ENCODE measurements at regions not wholly inside any gene's neighbourhood (a gene's known extent, or its start where the extent isn't known, plus 50 kb on each side); places are given as distances from the start of the nearest gene placed in this dataset.

GRCh38 chr11:70612459-70613141 is 214.3 kb downstream of the CTTN start:
- TF ChIP-seq NANOG (IDR thresholded peaks at IDR 0.05; ENCODE audit: borderline replicate concordance) (no peak), EZH2 (IDR thresholded peaks at IDR 0.05; ENCODE audit: low read depth, unreplicated experiment) (no peak), ETS1 (IDR thresholded peaks at IDR 0.05) (no peak), POLR2AphosphoS5 (IDR thresholded peaks at IDR 0.05; ENCODE audit: low read depth) (no peak), ZNF462 (CRISPR knock-in tag; IDR thresholded peaks at IDR 0.05) (no peak), JUNB (IDR thresholded peaks at IDR 0.05; ENCODE audit: unreplicated experiment) (no peak), REST (IDR thresholded peaks at IDR 0.05; ENCODE audit: unreplicated experiment) (no peak), EZH2phosphoT487 (IDR thresholded peaks at IDR 0.05; ENCODE audit: unreplicated experiment) (no peak), CTCF (conservative IDR thresholded peaks at IDR 0.05; ENCODE audit: low read depth in 2 of 2) (no peak), CREB1 (CRISPR knock-in tag; IDR thresholded peaks at IDR 0.05; ENCODE audit: low read depth) (no peak), STAT1 (IDR thresholded peaks at IDR 0.05; ENCODE audit: unreplicated experiment) (no peak), ZNF331 (CRISPR knock-in tag; IDR thresholded peaks at IDR 0.05; ENCODE audit: low read depth) (no peak), ZNF114 (CRISPR knock-in tag; IDR thresholded peaks at IDR 0.05) (no peak)
- peaks cover 34% of the 10 kb centered on the region for H3K27me3 Mint-ChIP-seq (ENCODE audit: insufficient read depth, low read depth, poor library complexity)
- peaks cover 5% of the 10 kb centered on the region; the same call in 1 of the 3 replicates for H3K36me3 Mint-ChIP-seq (ENCODE audit: low read depth)
- peaks cover 51% of the 10 kb centered on the region for H3K4me1 Mint-ChIP-seq
- Histone ChIP-seq H3K4me1 (ENCODE audit: insufficient read depth) (peaks cover 33% of the 10 kb centered on the region), H3K36me3 (ENCODE audit: insufficient read depth) (no peaks in the 10 kb centered on the region), H3K9me2 (ENCODE audit: insufficient read depth) (no peaks in the 10 kb centered on the region), H3K27ac (ENCODE audit: low read depth) (no peak overlapping the region), H3K4me2 (no peak overlapping the region), H4K20me1 (replicated peaks; ENCODE audit: insufficient read depth) (peaks cover 3% of the 10 kb centered on the region), H3F3A (replicated peaks; ENCODE audit: low read depth) (0 out of 2 replicates have a peak, but pooled peaks cover 12% of the 10 kb centered on the region), H2AFZ (no peak overlapping the region), H3K27me3 (ENCODE audit: insufficient read depth) (no peaks in the 10 kb centered on the region), H3K79me2 (replicated peaks; ENCODE audit: insufficient read depth) (peaks cover 17% of the 10 kb centered on the region), H3K4me3 (no peak overlapping the region)
- no peak overlapping the region for H3K27ac Mint-ChIP-seq
- H3K4me3 Mint-ChIP-seq: no peak overlapping the region; the same call in 2 of the 3 replicates
- H3K9me3 Mint-ChIP-seq: no peaks in the 10 kb centered on the region; the same call in 1 of the 3 replicates
- DNase-seq (ENCODE audit: low spot score) (no peak), ATAC-seq (no peak)

Data from GM23338 (cell line).